HL-60 (cell line): ENCODE measurements at regions not wholly inside any gene's neighbourhood (a gene's known extent, or its start where the extent isn't known, plus 50 kb on each side); places are given as distances from the start of the nearest gene placed in this dataset.
"Not testable (repeated sequence)": the region's sequence is repeated elsewhere in the genome, so short reads cannot be mapped to it uniquely, and the experiment has no call there.

Source experiments
- DNase-seq, 2 experiments: peaks; one replicate each; pipeline ENCODE4 v3.0.0-alpha.2; 2010 to 2020; ENCODE audit warnings: low read depth in 1 of 2, low spot score in 1 of 2
- H3K27ac ChIP-seq: fragments of 250-450 bp; sonication (Bioruptor Pico); replicated peaks from 2 replicates; pipeline ENCODE4 v1.5.1; 2020; ENCODE audit warnings: mild to moderate bottlenecking, moderate library complexity
- H3K27me3 ChIP-seq: fragments of 250-450 bp; sonication (Bioruptor Pico); 2 replicates; pipeline ENCODE4 v1.5.1; 2021; ENCODE audit warnings: mild to moderate bottlenecking, moderate library complexity; ENCODE audit not compliant: insufficient read depth, poor library complexity, severe bottlenecking
- H3K4me3 ChIP-seq: replicated peaks from 2 replicates; pipeline ENCODE4 v1.5.1; 2011; ENCODE audit warnings: mild to moderate bottlenecking, control low read depth, low read length; ENCODE audit not compliant: insufficient read depth
- CTCF ChIP-seq: IDR thresholded peaks from one replicate; pipeline ENCODE4 v1.5.1; 2011; ENCODE audit warnings: low read length, control low read depth, inconsistent platforms; ENCODE audit not compliant: insufficient read depth
- GABPA ChIP-seq: IDR thresholded peaks from 2 replicates; pipeline ENCODE4 v1.6.1; 2012; ENCODE audit warnings: low read depth
- POLR2AphosphoS5 ChIP-seq: IDR thresholded peaks from 2 replicates; pipeline ENCODE4 v1.6.1; 2012; ENCODE audit warnings: low read depth
- REST ChIP-seq: IDR thresholded peaks from 2 replicates; pipeline ENCODE4 v1.6.1; 2012; ENCODE audit warnings: low read depth; ENCODE audit not compliant: insufficient replicate concordance
- SPI1 ChIP-seq: IDR thresholded peaks from 2 replicates; pipeline ENCODE4 v1.6.1; 2012; ENCODE audit warnings: low read depth, mild to moderate bottlenecking, borderline replicate concordance

GRCh38 chr1:238334170-238334569 lies 443.4 kb upstream of the ZP4 start:
- no peak overlapping the region for H3K27ac ChIP-seq
- DNase-seq = no peak
- TF ChIP-seq POLR2AphosphoS5 (no peak), REST (no peak), SPI1 (no peak), CTCF (no peak), GABPA (no peak)
- no peak overlapping the region for H3K4me3 ChIP-seq
- H3K27me3 ChIP-seq = no peaks in the 10 kb centered on the region

GRCh38 chr1:238331557-238331956 lies 440.8 kb upstream of the ZP4 start:
- DNase-seq = no peak
- Histone ChIP-seq H3K4me3 (no peak overlapping the region), H3K27me3 (no peaks in the 10 kb centered on the region), H3K27ac (no peak overlapping the region)
- TF ChIP-seq GABPA = no peak
- no peak for TF ChIP-seq POLR2AphosphoS5
- TF ChIP-seq REST = no peak
- no peak for TF ChIP-seq CTCF
- TF ChIP-seq SPI1 = no peak

- Histone ChIP-seq H3K27ac (no peak overlapping the region), H3K27me3 (no peaks in the 10 kb centered on the region), H3K4me3 (no peak overlapping the region)
- TF ChIP-seq REST (no peak), CTCF (no peak), POLR2AphosphoS5 (no peak), SPI1 (no peak), GABPA (no peak)
- no peak for DNase-seq
These were observed 438.9 kb upstream of the ZP4 start for GRCh38 chr1:238329671-238330070.

- not testable (repeated sequence) for H3K27me3 ChIP-seq, H3K27ac ChIP-seq, DNase-seq, H3K4me3 ChIP-seq
These were observed 436.3 kb upstream of the ZP4 start for GRCh38 chr1:238327033-238327432.

GRCh38 chr1:238326479-238326878 lies 435.8 kb upstream of the ZP4 start:
- not testable (repeated sequence) for DNase-seq, H3K27me3 ChIP-seq, H3K27ac ChIP-seq, H3K4me3 ChIP-seq
